Neuron (in vitro differentiated cells): ENCODE measurements at regions not wholly inside any gene's neighbourhood (a gene's known extent, or its start where the extent isn't known, plus 50 kb on each side); places are given as distances from the start of the nearest gene placed in this dataset.

Experiments used
- H2AFZ ChIP-seq: one replicate; pipeline ENCODE4 v1.6.1; 2013; ENCODE audit warnings: low read depth, mild to moderate bottlenecking, inconsistent platforms, low read length, moderate library complexity
- H3K27me3 ChIP-seq: one replicate; pipeline ENCODE4 v1.6.1; 2013; ENCODE audit warnings: low read length; ENCODE audit not compliant: insufficient read depth
- H3K36me3 ChIP-seq: one replicate; pipeline ENCODE4 v1.6.1; 2013; ENCODE audit warnings: low read length; ENCODE audit not compliant: insufficient read depth
- H3K4me1 ChIP-seq: one replicate; pipeline ENCODE4 v1.6.1; 2013; ENCODE audit warnings: low read length; ENCODE audit not compliant: insufficient read depth
- H3K4me3 ChIP-seq: 2 replicates; pipeline ENCODE4 v1.5.1; 2013; ENCODE audit warnings: mild to moderate bottlenecking, low read length, moderate library complexity
- H3K9me3 ChIP-seq: one replicate; pipeline ENCODE4 v1.6.1; 2013; ENCODE audit warnings: low read length

DNA sequence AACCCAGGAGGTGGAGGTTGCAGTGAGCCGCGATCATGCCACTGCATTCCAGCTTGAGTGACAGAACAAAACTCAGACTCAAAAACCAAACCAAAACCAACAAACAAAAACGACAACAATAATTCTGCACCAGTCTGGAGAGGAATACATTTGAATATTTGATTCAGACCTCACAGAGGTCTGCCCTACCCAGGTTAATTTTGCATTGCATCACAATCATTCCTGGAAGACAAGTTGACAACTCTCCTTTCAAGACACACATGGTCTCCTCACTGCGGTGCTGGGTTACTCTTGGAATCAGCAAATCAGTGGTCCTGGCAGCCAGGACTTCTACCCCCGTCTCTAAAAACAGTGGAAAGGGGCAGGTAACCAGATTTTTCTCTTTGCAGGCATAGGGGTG is 79.9 kb upstream of the TMTC4 start:
- Histone ChIP-seq H3K9me3 (no peaks in the 10 kb centered on the region), H2AFZ (no peak overlapping the region), H3K36me3 (no peaks in the 10 kb centered on the region), H3K4me1 (no peaks in the 10 kb centered on the region), H3K27me3 (no peaks in the 10 kb centered on the region), H3K4me3 (no peak overlapping the region)

DNA sequence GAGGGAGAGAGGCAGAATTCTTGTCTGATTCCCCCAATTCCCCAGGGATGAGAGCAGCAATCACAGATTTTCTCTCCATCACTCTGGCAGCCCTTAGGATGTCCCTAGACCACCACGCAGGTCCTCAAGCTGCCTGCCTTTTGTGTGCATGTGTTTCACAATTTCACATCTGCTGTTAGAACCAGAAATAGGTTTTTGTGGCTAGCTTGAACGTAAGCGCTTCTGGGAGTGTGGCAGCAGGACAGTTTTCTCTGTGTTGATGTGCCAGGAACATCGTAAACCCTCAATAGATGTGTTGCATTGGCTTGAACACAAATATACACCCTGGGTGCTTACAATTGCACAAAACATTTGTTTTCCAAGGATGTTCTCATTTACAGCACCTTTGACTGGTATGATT is 78.8 kb upstream of the TMTC4 start:
- H3K36me3 ChIP-seq, result no peaks in the 10 kb centered on the region
- no peaks in the 10 kb centered on the region for H3K27me3 ChIP-seq
- H3K4me3 ChIP-seq, result no peak overlapping the region
- H2AFZ ChIP-seq, result no peak overlapping the region
- no peaks in the 10 kb centered on the region for H3K9me3 ChIP-seq
- H3K4me1 ChIP-seq, result no peaks in the 10 kb centered on the region

DNA sequence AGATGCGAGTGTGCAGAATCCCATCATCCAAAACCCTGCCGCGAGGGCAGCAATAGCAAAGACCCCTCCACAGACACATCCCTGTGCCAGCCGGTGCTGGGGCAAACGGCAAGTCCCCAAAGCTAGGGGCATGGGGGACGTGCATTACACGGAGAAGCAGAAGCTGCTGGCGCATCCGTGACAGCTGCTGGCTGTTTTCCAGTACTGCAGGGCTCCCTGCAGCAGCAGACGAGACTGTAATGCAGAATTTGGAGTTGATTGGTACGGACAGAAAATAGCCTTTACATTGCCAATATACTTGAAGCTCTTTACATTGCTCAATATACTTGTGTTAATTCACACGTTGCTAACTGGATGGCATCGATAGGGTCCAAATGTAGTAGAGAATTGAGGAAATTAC is 77.2 kb upstream of the TMTC4 start:
- H3K36me3 ChIP-seq, result no peaks in the 10 kb centered on the region
- H2AFZ ChIP-seq, result no peak overlapping the region
- H3K4me3 ChIP-seq, result no peak overlapping the region
- no peaks in the 10 kb centered on the region for H3K9me3 ChIP-seq
- H3K27me3 ChIP-seq, result no peaks in the 10 kb centered on the region
- no peaks in the 10 kb centered on the region for H3K4me1 ChIP-seq

DNA sequence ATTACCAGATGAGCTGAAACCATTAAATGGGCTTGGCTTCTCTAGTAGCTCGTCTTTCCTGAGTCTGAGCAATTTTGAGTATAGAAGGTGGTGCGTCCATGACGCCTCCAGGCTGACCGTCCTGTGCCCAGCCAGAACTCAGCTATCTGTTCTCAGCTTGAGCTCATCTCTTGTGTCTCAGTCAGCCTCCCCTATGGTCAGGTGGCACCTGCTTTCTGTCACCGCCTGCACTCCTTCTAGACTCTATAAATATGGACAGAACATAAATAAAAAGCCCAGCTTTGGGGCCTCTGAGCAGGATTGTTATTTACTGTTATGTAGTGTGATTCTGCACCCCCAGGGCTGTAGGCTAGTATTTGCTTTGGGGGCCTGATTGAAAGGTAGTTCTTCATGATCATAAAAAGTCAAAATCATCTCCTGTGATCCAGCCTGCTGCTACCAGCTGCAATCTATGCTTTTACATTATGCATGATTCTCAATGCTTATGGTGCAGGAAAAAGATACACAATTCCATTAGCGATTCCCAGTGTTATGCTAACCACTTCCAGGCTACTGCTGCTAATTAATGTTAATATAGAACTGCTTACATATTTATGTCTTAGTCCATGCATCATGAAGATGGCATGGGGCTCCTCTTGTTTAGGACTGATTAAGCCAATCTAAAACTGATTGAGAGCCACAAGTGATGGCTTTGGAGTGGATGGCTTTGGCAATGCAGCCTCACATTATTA is 72.5 kb upstream of the TMTC4 start:
- no peak overlapping the region for H2AFZ ChIP-seq
- no peaks in the 10 kb centered on the region for H3K27me3 ChIP-seq
- H3K9me3 ChIP-seq, result no peaks in the 10 kb centered on the region
- no peaks in the 10 kb centered on the region for H3K4me1 ChIP-seq
- H3K4me3 ChIP-seq, result no peak overlapping the region
- H3K36me3 ChIP-seq, result no peaks in the 10 kb centered on the region

DNA sequence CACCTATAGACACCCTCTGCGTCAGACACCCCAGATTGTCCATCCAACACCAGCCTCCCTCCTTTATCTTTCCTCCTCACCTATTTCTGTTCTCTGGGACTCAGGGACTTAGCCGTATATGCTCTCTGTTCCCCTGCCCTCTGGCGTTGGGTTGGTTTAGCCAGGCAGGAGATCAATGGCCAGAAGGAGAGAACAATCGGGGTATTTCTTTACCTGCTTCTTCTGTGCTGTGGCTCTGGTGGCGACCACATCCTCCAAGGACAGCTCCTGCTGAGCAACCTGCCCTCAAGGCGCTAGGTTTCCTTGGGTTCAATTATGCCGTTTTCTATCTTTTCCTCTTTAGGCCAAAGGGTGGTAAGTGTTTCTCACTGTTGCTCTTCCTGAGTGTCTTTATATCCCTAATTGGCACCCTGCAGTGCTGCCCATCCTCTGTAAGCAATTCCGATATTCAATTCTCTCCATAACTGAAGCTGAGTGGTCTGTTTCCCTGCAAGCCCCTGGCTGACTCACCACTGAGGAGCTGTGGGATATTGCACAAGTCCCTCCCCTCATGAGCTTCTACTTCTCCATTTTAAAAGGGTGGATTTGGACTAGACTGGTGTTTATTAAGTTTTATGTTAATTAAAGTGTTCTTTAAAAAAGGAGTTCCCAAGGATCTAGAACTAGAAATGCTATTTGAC is 63.7 kb upstream of the TMTC4 start:
- Histone ChIP-seq H3K36me3 (no peaks in the 10 kb centered on the region), H2AFZ (no peak overlapping the region), H3K27me3 (no peaks in the 10 kb centered on the region), H3K4me3 (no peak overlapping the region), H3K9me3 (no peaks in the 10 kb centered on the region), H3K4me1 (no peaks in the 10 kb centered on the region)

DNA sequence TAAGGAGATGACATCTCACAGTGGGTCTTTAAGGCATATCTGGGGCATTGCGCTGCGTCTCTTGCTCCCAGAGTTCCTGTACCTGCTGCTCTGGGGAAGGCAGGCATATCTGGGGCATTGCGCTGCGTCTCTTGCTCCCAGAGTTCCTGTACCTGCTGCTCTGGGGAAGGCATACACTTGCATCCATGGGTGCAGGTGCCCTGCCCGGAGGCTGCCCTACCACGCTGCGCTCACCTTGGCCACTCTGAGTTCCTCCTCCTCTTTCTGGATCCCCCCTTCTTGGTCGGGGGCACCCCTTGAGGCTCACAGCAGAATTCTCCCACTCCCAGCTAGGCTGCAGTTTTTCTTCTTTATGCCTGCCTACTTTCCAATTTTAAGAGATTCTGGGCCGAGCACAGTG is 60.9 kb upstream of the TMTC4 start:
- H3K36me3 ChIP-seq, result no peaks in the 10 kb centered on the region
- H3K27me3 ChIP-seq, result peaks cover 2% of the 10 kb centered on the region
- H3K4me3 ChIP-seq, result no peak overlapping the region
- H3K4me1 ChIP-seq, result no peaks in the 10 kb centered on the region
- no peak overlapping the region for H2AFZ ChIP-seq
- no peaks in the 10 kb centered on the region for H3K9me3 ChIP-seq

DNA sequence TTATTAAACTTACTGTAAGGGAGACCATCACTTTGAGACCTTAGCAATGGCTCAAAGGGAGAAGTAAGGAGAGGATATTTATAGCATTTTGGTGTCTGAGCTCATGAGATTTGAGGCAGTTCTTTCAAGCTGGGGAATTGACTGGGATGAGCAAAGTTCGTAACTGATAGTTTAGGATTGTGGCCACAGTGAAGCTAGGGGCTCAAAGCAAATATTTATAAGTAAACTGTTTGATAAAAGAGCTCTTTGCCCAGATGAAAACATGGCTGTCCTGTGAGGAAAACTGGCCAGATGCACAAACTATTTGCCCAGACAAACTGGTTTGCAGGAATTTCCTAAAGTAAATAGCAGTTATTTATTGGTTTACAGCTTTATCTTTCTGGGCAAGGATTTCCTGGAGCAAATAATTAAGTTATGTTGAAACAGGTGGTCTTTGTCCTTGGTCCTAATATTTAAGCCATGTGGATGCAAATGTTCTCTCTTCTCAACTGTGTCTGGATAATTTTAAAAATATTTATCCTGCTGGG is 59.7 kb upstream of the TMTC4 start:
- Histone ChIP-seq H3K4me3 (no peak overlapping the region), H2AFZ (no peak overlapping the region)

DNA sequence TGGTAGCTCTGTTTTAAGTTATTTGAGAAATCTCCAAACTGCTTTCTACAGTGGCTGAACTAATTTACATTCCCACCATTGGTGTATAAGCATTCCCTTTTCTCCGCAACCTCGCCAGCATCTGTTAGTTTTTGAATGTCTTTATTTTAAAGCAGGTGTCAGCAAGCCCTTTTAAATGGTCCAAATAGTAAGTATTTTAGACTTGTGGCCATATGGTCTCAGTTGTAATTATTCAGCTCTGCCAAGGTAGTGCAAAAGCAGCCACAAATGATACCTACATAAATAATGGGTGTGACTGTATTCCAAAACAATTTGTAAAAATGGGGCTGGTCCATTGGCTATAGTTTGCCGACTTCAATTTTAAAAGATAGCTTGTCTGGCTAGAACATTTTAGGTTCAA is 58.7 kb upstream of the TMTC4 start:
- H3K4me3 ChIP-seq, result no peak overlapping the region
- no peaks in the 10 kb centered on the region for H3K9me3 ChIP-seq
- H3K36me3 ChIP-seq, result no peaks in the 10 kb centered on the region
- H3K27me3 ChIP-seq, result peaks cover 2% of the 10 kb centered on the region
- H2AFZ ChIP-seq, result no peak overlapping the region
- no peaks in the 10 kb centered on the region for H3K4me1 ChIP-seq

More for the DNA sequence above, 59.7 kb upstream of the TMTC4 start:
- no peaks in the 10 kb centered on the region for H3K36me3 ChIP-seq
- H3K4me1 ChIP-seq, result no peaks in the 10 kb centered on the region
- no peaks in the 10 kb centered on the region for H3K9me3 ChIP-seq
- H3K27me3 ChIP-seq, result peaks cover 2% of the 10 kb centered on the region

DNA sequence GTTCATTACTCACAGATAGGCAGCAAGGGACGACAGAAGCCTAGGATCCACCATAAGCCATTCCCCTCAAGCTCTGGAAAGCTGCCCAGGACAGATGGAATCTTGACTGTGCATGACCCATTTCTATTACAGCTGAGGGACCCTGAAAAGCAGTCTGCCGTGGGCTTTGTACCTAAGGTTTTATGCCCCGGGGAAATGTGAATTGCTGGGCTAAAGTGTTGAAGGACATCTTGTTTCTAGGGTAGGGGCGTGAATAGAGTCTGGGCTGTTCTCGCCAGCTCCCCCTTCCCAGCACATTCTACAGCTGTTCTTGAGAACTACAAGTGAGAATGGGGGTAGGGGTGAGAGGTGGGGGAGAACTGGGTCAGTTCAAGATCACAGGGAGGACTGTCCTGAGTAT is 53.6 kb upstream of the TMTC4 start:
- H3K9me3 ChIP-seq, result no peaks in the 10 kb centered on the region
- H3K4me3 ChIP-seq, result no peak overlapping the region
- H3K27me3 ChIP-seq, result peaks cover 2% of the 10 kb centered on the region
- no peaks in the 10 kb centered on the region for H3K4me1 ChIP-seq
- no peaks in the 10 kb centered on the region for H3K36me3 ChIP-seq
- H2AFZ ChIP-seq, result no peak overlapping the region

DNA sequence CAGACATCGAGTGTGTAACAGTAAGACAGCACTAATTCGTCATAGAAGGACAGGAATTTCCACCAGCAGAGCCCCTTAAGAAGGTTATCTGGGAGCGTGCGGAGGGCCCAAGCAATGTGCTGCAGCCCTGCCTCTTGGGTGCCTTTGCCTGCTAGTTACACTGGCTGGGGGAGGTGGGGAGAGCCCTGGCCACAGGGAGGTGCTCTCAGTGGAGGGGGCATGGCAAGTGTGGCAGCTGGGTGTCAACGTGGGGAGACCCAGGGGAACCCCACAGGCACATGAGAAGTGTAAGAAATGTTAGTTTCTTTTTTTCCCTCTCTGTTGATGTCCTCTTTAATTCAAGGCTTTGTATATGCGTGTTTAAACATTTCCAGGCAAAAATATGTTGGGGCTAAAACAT is 50.9 kb upstream of the TMTC4 start:
- Histone ChIP-seq H3K4me3 (no peak overlapping the region), H3K4me1 (no peaks in the 10 kb centered on the region), H3K36me3 (no peaks in the 10 kb centered on the region), H3K9me3 (no peaks in the 10 kb centered on the region), H2AFZ (no peak overlapping the region), H3K27me3 (no peaks in the 10 kb centered on the region)

DNA sequence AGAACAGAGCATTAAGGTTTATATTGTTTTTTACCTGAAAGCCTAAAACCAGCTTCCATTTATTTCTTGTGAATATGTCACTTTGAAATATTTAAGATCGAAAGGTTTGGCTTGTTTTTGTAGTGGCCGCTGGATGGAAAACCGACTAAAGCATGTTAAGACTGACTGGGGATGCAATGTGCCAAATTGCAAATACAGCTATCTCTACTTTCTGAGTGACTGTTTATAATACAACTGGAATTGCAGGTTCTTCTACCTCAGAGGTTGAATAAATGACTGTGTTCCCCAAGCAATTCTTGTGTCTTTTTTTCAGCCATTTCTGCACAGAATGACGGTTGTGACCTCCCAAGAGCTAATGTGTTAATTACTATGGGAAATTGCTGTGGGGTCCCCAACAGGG is 50.0 kb upstream of the TMTC4 start:
- no peak overlapping the region for H2AFZ ChIP-seq
- H3K9me3 ChIP-seq, result no peaks in the 10 kb centered on the region
- no peaks in the 10 kb centered on the region for H3K4me1 ChIP-seq
- H3K27me3 ChIP-seq, result no peaks in the 10 kb centered on the region
- no peaks in the 10 kb centered on the region for H3K36me3 ChIP-seq
- no peak overlapping the region for H3K4me3 ChIP-seq
